H1 (cell line): ENCODE measurements at regions not wholly inside any gene's neighbourhood (a gene's known extent, or its start where the extent isn't known, plus 50 kb on each side); places are given as distances from the start of the nearest gene placed in this dataset.

ENCODE experiments used
- CTCF ChIA-PET: fragments of 300-600 bp; sonication (Branson Sonifier 250); formaldehyde crosslinking; loops from one replicate; lab custom pipeline; 2021; ENCODE audit not compliant: partially characterized antibody; lab: Charles Lee
- POLR2A ChIA-PET: fragments of 300-600 bp; sonication (Branson Sonifier 250); formaldehyde crosslinking; loops from one replicate; lab custom pipeline; 2021; ENCODE audit warnings: inconsistent platforms; ENCODE audit not compliant: partially characterized antibody; lab: Charles Lee
- DNase-seq, 2 experiments: peaks; one replicate each; pipeline versions ENCODE4 v3.0.0 to v3.0.0-alpha.2; 2010 to 2022; ENCODE audit warnings: low spot score in 2 of 2, low read depth in 1 of 2, mixed read lengths in 1 of 2
- FAIRE-seq: peaks from 2 replicates; lab custom pipeline; 2011; peaks lifted over from hg19 to GRCh38; lab: Jason Lieb, UNC
- H2AFZ ChIP-seq: 2 replicates; pipeline ENCODE4 v1.8.1; 2012; ENCODE audit warnings: low read length, inconsistent platforms
- H2AK5ac ChIP-seq: 2 replicates; pipeline ENCODE4 v1.6.1; 2013; ENCODE audit warnings: low read depth, low read length
- H2BK120ac ChIP-seq: replicated peaks from 2 replicates; pipeline ENCODE3; 2013; ENCODE audit warnings: low read depth, low read length, inconsistent platforms
- H2BK12ac ChIP-seq: 2 replicates; pipeline ENCODE4 v1.6.1; 2013; ENCODE audit warnings: low read depth, low read length
- H2BK15ac ChIP-seq: 2 replicates; pipeline ENCODE4 v1.6.1; 2013; ENCODE audit warnings: low read length
- H2BK20ac ChIP-seq: 2 replicates; pipeline ENCODE4 v1.6.1; 2013; ENCODE audit warnings: low read length
- H2BK5ac ChIP-seq: 2 replicates; pipeline ENCODE4 v1.6.1; 2013; ENCODE audit warnings: low read depth, low read length
- H3K14ac ChIP-seq: 2 replicates; pipeline ENCODE4 v1.6.1; 2013; ENCODE audit warnings: inconsistent platforms; ENCODE audit not compliant: insufficient read length
- H3K18ac ChIP-seq: 2 replicates; pipeline ENCODE4 v1.6.1; 2013; ENCODE audit warnings: low read length; ENCODE audit errors: extremely low read depth
- H3K23ac ChIP-seq: 2 replicates; pipeline ENCODE4 v1.6.1; 2013; ENCODE audit warnings: inconsistent platforms; ENCODE audit not compliant: insufficient read length
- H3K23me2 ChIP-seq: 2 replicates; pipeline ENCODE4 v1.6.1; 2013; ENCODE audit warnings: low read depth, low read length
- H3K27ac ChIP-seq: 2 replicates; pipeline ENCODE4 v1.6.1; 2011; ENCODE audit warnings: low read depth, low read length, inconsistent platforms
- H3K27me3 ChIP-seq, 4 experiments: replicated peaks in 1 of 4; 1 replicate in 1 of 4; 2 replicates in 3 of 4; pipeline versions ENCODE4 v1.6.1 to v1.8.1; 2011 to 2013; ENCODE audit warnings: low read length in 3 of 4, mild to moderate bottlenecking in 3 of 4, inconsistent platforms in 2 of 4, mixed read lengths in 2 of 4, moderate library complexity in 1 of 4; ENCODE audit not compliant: control insufficient read depth in 3 of 4, insufficient read depth in 3 of 4; ENCODE audit errors: extremely low read depth in 1 of 4
- H3K36me3 ChIP-seq, 4 experiments: 2 replicates each; pipeline versions ENCODE4 v1.6.1 to v1.8.1; 2011 to 2013; ENCODE audit warnings: mild to moderate bottlenecking in 4 of 4, low read length in 3 of 4, moderate library complexity in 2 of 4, control low read depth in 1 of 4, inconsistent platforms in 1 of 4; ENCODE audit not compliant: insufficient read depth in 4 of 4, control insufficient read depth in 2 of 4
- H3K4ac ChIP-seq: replicated peaks from 2 replicates; pipeline ENCODE3; 2013; ENCODE audit warnings: low read length, low read depth, mixed read lengths, inconsistent platforms; ENCODE audit not compliant: insufficient read length
- H3K4me1 ChIP-seq, 4 experiments: replicated peaks in 1 of 4; 1 replicate in 1 of 4; 2 replicates in 3 of 4; pipeline versions ENCODE4 v1.6.1 to v1.8.1; 2011 to 2013; ENCODE audit warnings: low read length in 3 of 4, inconsistent platforms in 2 of 4, mixed read lengths in 1 of 4; ENCODE audit not compliant: insufficient read depth in 4 of 4, control insufficient read depth in 3 of 4
- H3K4me2 ChIP-seq, 2 experiments: 2 replicates each; pipeline versions ENCODE4 v1.6.1 to v1.8.1; 2011 to 2013; ENCODE audit warnings: low read depth in 2 of 2, low read length in 2 of 2, control low read depth in 1 of 2, inconsistent platforms in 1 of 2, mild to moderate bottlenecking in 1 of 2; ENCODE audit not compliant: insufficient read depth in 1 of 2
- H3K4me3 ChIP-seq, 4 experiments: fragments of 200-600, 300-600 bp in 1 of 4; sonication (generic), shearing (Covaris generic), sonication (Bioruptor Twin) in 1 of 4; 2 replicates each; pipeline versions ENCODE4 v1.5.1 to v1.8.1; 2011 to 2016; ENCODE audit warnings: low read length in 4 of 4, low read depth in 3 of 4, control low read depth in 2 of 4, inconsistent platforms in 2 of 4, mild to moderate bottlenecking in 2 of 4, mixed read lengths in 1 of 4, moderate library complexity in 1 of 4; ENCODE audit not compliant: insufficient read depth in 2 of 4; ENCODE audit errors: extremely low read depth in 1 of 4
- H3K56ac ChIP-seq: replicated peaks from 2 replicates; pipeline ENCODE3; 2013; ENCODE audit warnings: low read depth, mild to moderate bottlenecking, mixed read lengths, low read length, inconsistent platforms; ENCODE audit not compliant: insufficient read length
- H3K79me1 ChIP-seq: 2 replicates; pipeline ENCODE4 v1.6.1; 2013; ENCODE audit warnings: low read depth, low read length, control low read depth
- H3K79me2 ChIP-seq, 2 experiments: 2 replicates each; pipeline versions ENCODE4 v1.6.1 to v1.8.1; 2012 to 2013; ENCODE audit warnings: low read length in 2 of 2, mild to moderate bottlenecking in 2 of 2, inconsistent platforms in 1 of 2; ENCODE audit not compliant: insufficient read depth in 2 of 2, control insufficient read depth in 1 of 2
- H3K9ac ChIP-seq, 4 experiments: replicated peaks in 1 of 4; 1 replicate in 1 of 4; 2 replicates in 3 of 4; pipeline versions ENCODE4 v1.6.1 to v1.8.1; 2011 to 2013; ENCODE audit warnings: low read depth in 3 of 4, low read length in 3 of 4, control low read depth in 2 of 4, mild to moderate bottlenecking in 2 of 4, moderate library complexity in 2 of 4, inconsistent platforms in 1 of 4; ENCODE audit errors: extremely low read depth in 1 of 4
- H3K9me3 ChIP-seq, 2 experiments: 2 replicates each; pipeline versions ENCODE4 v1.6.1 to v1.8.1; 2012 to 2013; ENCODE audit warnings: mild to moderate bottlenecking in 2 of 2, moderate library complexity in 2 of 2, control low read depth in 1 of 2, inconsistent platforms in 1 of 2, low read depth in 1 of 2, low read length in 1 of 2, mixed read lengths in 1 of 2; ENCODE audit not compliant: insufficient read depth in 2 of 2
- H4K20me1 ChIP-seq, 2 experiments: replicated peaks in 1 of 2; 2 replicates each; pipeline versions ENCODE3 to v1.8.1; 2011 to 2013; ENCODE audit warnings: inconsistent platforms in 2 of 2, low read length in 2 of 2, mild to moderate bottlenecking in 1 of 2; ENCODE audit not compliant: insufficient read depth in 2 of 2, control insufficient read depth in 1 of 2
- H4K5ac ChIP-seq: 2 replicates; pipeline ENCODE4 v1.6.1; 2013; ENCODE audit warnings: low read length, low read depth, mixed read lengths, inconsistent platforms; ENCODE audit not compliant: insufficient read length
- H4K8ac ChIP-seq: 2 replicates; pipeline ENCODE4 v1.8.0; 2013; ENCODE audit warnings: mild to moderate bottlenecking, moderate library complexity, low read length, inconsistent platforms; ENCODE audit not compliant: insufficient read depth; ENCODE audit errors: extremely low read depth
- H4K91ac ChIP-seq: replicated peaks from 2 replicates; pipeline ENCODE3; 2013; ENCODE audit warnings: low read length, mixed read lengths, inconsistent platforms; ENCODE audit not compliant: insufficient read length
- SAP30 ChIP-seq: fragments of 300-600 bp; sonication (generic); IDR thresholded peaks from 2 replicates; pipeline ENCODE4 v1.7.1; 2012; ENCODE audit warnings: low read length, moderate library complexity, mild to moderate bottlenecking, inconsistent platforms; ENCODE audit not compliant: insufficient read depth, insufficient replicate concordance
- WGBS, 2 experiments: shearing (Covaris generic) in 1 of 2; methylation state at CpG; one replicate each; pipeline versions ENCODE4 v1.1.6 to v1.1.7; 2013 to 2015; ENCODE audit warnings: low lambda C conversion rate in 2 of 2, mixed read lengths in 2 of 2, inconsistent platforms in 1 of 2, low coverage in 1 of 2, missing lambda C conversion rate in 1 of 2; ENCODE audit not compliant: insufficient replicate concordance in 2 of 2, insufficient coverage in 1 of 2, insufficient read length in 1 of 2; ENCODE audit errors: extremely low coverage in 1 of 2, missing lambda C conversion rate in 1 of 2; 5-methylcytosine and 5-hydroxymethylcytosine counted together

GRCh38 chr12:63084501-63084900, 66.5 kb downstream of the AVPR1A start:
- Histone ChIP-seq H3K4ac (no peak overlapping the region), H3K27me3 (no peaks in the 10 kb centered on the region), H3K79me1 (no peaks in the 10 kb centered on the region)
- no peak for TF ChIP-seq SAP30
- TF ChIP-seq, all 59 proteins: peak for 0
- no peak overlapping the region for H2BK15ac ChIP-seq
- H3K23me2 ChIP-seq = no peaks in the 10 kb centered on the region
- H4K8ac ChIP-seq = no peak overlapping the region
- H2BK12ac ChIP-seq = no peak overlapping the region
- no peak overlapping the region for H2BK120ac ChIP-seq
- ChIA-PET POLR2A (no interaction called here), CTCF (interaction anchor here (1.0 kb wide), 2 partner anchors 15 to 67 kb away, joined by 3 to 10 read pairs; partner anchors contain the start of gene AVPR1A)
- H2AFZ ChIP-seq = no peak overlapping the region
- H3K36me3 ChIP-seq = no peaks in the 10 kb centered on the region
- no peaks in the 10 kb centered on the region for H3K9me3 ChIP-seq
- no peaks in the 10 kb centered on the region for H3K79me2 ChIP-seq
- H3K23ac ChIP-seq = no peak overlapping the region
- H3K27ac ChIP-seq = no peak overlapping the region
- peak overlapping the region; percentile 53 for H4K5ac ChIP-seq
- no peak overlapping the region for H3K4me2 ChIP-seq
- WGBS, 2 experiments = 80% methylated on average over 1 of the region's 1 CpG; no CpG with 5 or more reads in 1 of the 2 experiments
- no peaks in the 10 kb centered on the region for H4K20me1 ChIP-seq
- FAIRE-seq = no peak
- no peak overlapping the region for H3K56ac ChIP-seq
- no peak overlapping the region for H3K18ac ChIP-seq
- H2AK5ac ChIP-seq = no peak overlapping the region
- no peak for DNase-seq
- no peak overlapping the region for H2BK20ac ChIP-seq
- H3K14ac ChIP-seq = no peak overlapping the region
- H2BK5ac ChIP-seq = no peak overlapping the region
- H3K9ac ChIP-seq = no peak overlapping the region
- peak overlapping the region; percentile 23 for H4K91ac ChIP-seq
- no peak overlapping the region for H3K4me3 ChIP-seq
- H3K4me1 ChIP-seq = peaks cover 3 to 9% (median 5%) of the 10 kb centered on the region in 4 experiments
